GM21367 (cell line): ENCODE measurements at regions not wholly inside any gene's neighbourhood (a gene's known extent, or its start where the extent isn't known, plus 50 kb on each side); places are given as distances from the start of the nearest gene placed in this dataset.

Experiments
- ATAC-seq: cut with Tn5 transposase; IDR thresholded peaks from one replicate; pipeline ENCODE4 v1.9.1; 2021; ENCODE audit not compliant: unreplicated experiment

GRCh38 chr1:5505944-5506343 is 486.3 kb downstream of the NPHP4 start:
- ATAC-seq = no peak

DNA sequence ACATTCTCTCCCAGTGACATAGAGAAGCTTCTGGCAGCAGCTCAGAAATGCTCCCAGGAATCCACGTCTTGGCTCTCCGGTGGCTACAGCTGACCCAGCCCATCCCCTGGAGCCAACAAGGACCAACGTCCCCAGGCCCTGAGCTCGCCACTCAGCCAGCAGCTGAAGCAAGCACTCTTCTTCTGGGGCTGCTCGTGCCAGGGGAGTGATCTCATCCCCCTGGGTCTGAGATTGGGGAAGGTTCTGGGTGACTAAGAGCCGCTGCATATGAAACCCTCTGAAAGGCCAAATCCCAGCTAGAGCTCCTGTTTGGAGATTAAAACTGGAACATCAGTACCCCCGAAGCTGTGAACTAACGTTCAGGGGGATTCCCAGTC is 487.9 kb downstream of the NPHP4 start:
- no peak for ATAC-seq

GRCh38 chr1:5503556-5504363 is 488.5 kb downstream of the NPHP4 start:
- no peak for ATAC-seq

DNA sequence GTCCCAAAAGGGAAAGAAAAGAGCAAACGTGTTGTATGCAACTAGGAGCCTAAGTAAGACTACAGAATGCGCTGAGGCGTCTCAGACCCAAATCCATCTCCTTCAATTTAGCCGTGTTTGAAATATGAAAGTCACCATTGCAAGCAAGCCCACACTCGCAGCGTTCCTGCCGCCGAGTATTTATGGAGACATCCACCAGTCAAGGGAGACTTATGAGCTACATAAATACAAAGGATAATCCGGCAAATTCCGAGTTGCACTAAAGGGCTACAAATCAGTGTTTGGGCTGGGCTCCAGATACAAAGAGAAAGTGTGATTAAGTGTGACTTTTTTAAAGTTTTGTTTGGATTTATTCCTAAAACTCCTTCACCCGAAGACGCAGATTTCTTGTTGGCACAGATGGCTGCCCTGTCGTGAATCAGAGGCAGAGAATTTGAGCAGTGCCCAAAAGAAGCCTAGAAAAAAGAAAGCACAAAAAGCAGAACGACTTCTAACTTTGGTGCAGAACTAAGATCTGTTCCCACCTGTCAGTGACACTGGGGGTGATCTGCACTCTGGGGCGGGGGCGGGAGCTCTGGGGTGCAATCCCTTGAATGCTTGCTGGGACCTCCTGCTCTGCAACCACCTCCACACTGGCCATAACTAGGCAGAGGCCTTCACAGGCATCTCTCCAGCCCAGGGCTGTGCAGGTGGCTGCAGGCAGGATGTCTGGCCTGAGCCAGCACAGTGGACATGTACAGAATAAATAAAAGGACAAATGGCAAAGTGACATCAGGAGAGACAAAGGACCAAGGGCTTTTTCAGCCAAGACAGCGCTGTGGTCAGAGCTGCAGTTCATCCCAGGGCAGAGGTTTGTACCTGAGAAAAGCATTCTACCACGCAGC is 489.7 kb downstream of the NPHP4 start:
- no peak for ATAC-seq

- no peak for ATAC-seq
Measured at GRCh38 chr1:5501206-5501930, 490.9 kb downstream of the NPHP4 start.

GRCh38 chr1:5500541-5500940 is 491.7 kb downstream of the NPHP4 start:
- ATAC-seq = no peak

GRCh38 chr1:5497503-5497902 is 494.7 kb downstream of the NPHP4 start:
- no peak for ATAC-seq

DNA sequence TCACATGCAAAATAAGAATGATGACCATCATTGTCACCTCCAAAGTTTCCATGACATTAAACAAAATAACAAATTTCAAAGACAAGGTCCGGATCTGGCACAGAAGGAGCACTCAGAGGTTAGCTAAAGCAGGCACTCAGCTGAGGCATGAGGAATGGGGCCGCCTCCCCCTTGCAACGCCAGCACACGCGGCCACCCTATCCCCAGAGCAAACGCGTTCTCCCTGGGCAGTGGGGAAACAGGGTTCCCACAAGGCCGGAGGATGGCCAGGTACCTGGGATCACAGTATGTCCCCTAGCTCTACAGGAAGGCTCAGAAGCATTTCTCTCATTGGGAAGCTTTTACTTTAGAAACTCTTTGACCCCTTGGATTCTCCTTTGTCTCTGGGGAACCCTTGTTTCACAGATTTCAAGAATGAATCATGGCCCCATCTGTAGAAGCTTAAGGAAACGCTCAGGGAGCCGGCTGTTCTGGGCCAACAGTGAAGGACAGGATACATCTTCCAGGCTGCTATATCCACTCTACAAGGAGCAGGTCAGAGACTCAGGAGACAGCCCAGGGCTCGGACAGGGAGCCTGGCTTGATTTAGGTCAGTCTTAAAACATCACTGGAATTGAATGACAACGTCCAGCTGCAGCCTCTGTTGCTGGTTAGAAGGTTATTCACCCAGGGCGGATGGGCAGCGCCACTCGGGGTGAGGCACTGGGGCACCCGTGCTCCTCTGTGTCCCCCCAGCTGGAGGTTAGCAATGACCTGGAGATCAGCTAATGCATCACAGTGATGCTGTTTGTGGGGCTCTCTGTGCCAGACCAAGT is 496.4 kb downstream of the NPHP4 start:
- ATAC-seq = no peak

- ATAC-seq = no peak
Measured at GRCh38 chr1:5494518-5494917, 497.7 kb downstream of the NPHP4 start.

- ATAC-seq = no peak
Measured at GRCh38 chr1:5493851-5494311, 498.3 kb downstream of the NPHP4 start.

DNA sequence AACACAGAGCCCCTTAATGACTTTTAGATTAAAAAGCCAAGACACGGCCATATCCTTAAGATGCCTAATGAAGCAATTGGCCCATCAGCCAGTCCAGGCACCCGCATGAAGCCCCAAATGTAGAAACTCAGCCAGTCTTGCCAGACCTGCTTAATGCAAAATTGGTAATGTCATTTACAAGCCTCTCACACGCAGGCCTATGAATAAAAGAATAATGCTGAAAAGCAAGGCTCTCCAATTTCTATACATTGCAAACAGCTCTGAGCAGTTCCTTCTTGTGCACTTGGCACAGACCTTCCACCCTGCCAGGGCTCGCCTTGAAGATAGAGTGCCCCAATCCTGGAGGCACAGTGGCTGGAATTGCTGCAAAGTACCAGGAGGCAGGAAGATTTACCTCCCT is 498.9 kb downstream of the NPHP4 start:
- ATAC-seq = no peak

DNA sequence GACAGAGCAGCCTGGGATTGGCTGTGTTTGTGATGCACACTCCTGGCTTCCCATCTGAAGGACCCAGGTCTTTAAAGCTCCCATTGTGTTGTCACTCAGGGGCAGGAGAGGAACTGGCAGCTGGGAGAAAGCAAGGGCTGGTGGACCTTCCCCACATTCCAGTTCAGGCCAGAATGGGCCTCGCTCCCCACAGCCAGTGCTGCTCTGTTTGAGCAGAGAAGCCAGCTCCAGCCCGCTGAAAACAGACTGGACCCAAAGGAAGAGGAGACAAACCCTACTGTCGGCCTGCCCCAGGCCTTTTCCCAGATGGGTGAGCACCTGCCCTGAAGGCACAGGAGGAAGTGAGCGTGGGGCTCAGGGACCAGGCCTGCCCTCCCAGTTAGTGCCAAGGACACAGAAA is 499.4 kb downstream of the NPHP4 start:
- no peak for ATAC-seq

- no peak for ATAC-seq
Measured at GRCh38 chr1:5491207-5491904, 500.9 kb downstream of the NPHP4 start.

GRCh38 chr1:5490635-5491034 is 501.6 kb downstream of the NPHP4 start:
- no peak for ATAC-seq

GRCh38 chr1:5488448-5488847 is 503.8 kb downstream of the NPHP4 start:
- no peak for ATAC-seq

DNA sequence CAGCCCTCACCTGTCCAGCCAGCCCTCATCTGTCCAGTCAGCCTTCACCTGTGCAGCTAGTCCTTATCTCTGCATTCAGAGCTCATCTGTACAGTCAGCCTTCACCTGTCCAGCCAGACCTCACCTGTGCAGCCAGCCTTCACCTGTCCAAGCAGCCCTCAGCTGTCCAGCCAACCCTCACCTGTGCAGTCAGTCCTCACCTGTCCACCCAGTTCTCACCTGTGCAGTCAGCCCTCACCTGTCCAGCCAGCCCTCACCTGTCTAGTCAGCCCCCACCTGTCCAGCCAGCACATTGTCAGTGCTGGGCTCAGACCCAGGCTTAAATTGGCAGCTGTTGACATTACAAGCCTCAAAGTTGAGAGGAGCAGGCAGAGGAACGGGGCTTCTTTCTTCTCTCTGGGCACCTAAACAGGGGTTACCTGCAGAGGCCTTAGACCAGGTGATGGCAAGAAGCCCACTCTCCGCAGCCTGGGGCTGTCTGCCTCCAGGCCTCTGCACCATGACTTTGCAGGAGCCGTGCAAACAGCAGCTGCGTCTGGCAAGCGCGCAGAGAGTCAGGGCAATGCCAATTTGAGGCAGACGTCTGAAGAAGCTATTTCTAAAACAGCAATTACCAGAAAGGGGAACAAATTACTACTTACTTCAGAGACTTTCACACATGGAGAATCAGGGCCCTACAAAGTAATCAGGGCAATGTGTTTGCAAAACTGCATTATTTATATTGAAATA is 506.1 kb downstream of the NPHP4 start:
- no peak for ATAC-seq

GRCh38 chr1:5485436-5485835 is 506.8 kb downstream of the NPHP4 start:
- ATAC-seq = no peak

GRCh38 chr1:5484451-5485165 is 507.6 kb downstream of the NPHP4 start:
- no peak for ATAC-seq

DNA sequence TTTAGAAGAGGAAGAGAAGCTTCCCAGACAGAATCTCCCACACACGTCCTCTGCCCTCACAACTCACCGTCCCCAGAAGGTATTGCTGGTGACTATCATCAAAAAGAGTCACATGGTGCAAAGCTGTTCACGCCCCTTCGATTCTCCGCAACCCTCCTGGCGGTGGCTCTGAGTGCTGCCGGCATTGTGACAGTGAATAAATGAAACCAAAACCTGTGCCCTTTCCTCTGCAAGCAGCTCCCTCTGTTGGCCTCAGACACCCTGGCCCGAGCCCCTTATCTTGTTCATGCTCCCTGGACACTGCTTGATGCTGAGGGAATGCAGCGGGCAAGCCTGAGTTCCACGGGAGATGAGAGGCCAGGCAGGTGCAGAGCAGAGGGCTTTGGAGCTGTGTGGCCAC is 510.3 kb downstream of the NPHP4 start:
- no peak for ATAC-seq
